GM12878 (cell line): ENCODE measurements at regions not wholly inside any gene's neighbourhood (a gene's known extent, or its start where the extent isn't known, plus 50 kb on each side); places are given as distances from the start of the nearest gene placed in this dataset.

Experiments
- ATAC-seq: fragments of 200-7000 bp; cut with Tn5 transposase; 3 replicates; pipeline ENCODE4 v1.9.1; 2020; ENCODE audit warnings: mild to moderate bottlenecking, moderate library complexity
- BruUV-seq: library from RNA; stranded (reverse); fragments of 400-500 nt; replicated peaks from 2 replicates; lab custom pipeline; 2021; lab: Mats Ljungman, UMichigan
- CTCF ChIA-PET: fragments of 300-600 bp; sonication (Branson Sonifier 250); formaldehyde crosslinking; extraction: SDS; loops from one replicate; lab custom pipeline; 2021; ENCODE audit warnings: inconsistent platforms; lab: Yijun Ruan, JAX
- POLR2A ChIA-PET: fragments of 350-600 bp; formaldehyde crosslinking; extraction: SDS; loops from one replicate; lab custom pipeline; 2021; ENCODE audit warnings: inconsistent platforms; lab: Charles Lee
- RAD21 ChIA-PET: fragments of 300-600 bp; sonication (Branson Sonifier 250); formaldehyde crosslinking; loops from one replicate; lab custom pipeline; 2023; ENCODE audit warnings: antibody characterized with exemption; ENCODE audit not compliant: unreplicated experiment; lab: Charles Lee
- SMC1A ChIA-PET: fragments of 300-600 bp; sonication (Branson Sonifier 250); formaldehyde crosslinking; loops from one replicate; lab custom pipeline; 2023; ENCODE audit not compliant: unreplicated experiment, uncharacterized antibody; lab: Charles Lee
- DNase-seq: peaks from one replicate; pipeline ENCODE4 v3.0.0-alpha.2; 2011; ENCODE audit warnings: low read depth, low spot score
- FAIRE-seq: peaks from 3 replicates; lab custom pipeline; 2011; peaks lifted over from hg19 to GRCh38; lab: Jason Lieb, UNC
- H2AFZ ChIP-seq: 2 replicates; pipeline ENCODE4 v1.6.0; 2011; ENCODE audit warnings: low read depth, low read length, control low read depth; ENCODE audit not compliant: control insufficient read depth
- H3K27ac ChIP-seq: 2 replicates; pipeline ENCODE4 v1.5.1; 2011; ENCODE audit warnings: control low read depth; ENCODE audit not compliant: control insufficient read depth, insufficient read depth
- H3K27me3 ChIP-seq, 2 experiments: replicated peaks in 1 of 2; 2 replicates each; pipeline versions ENCODE4 v1.6.0 to v1.6.1; 2011; ENCODE audit warnings: low read length in 1 of 2; ENCODE audit not compliant: control insufficient read depth in 2 of 2, insufficient read depth in 2 of 2
- H3K36me3 ChIP-seq, 2 experiments: 2 replicates each; pipeline ENCODE4 v1.5.1; 2011; ENCODE audit warnings: low read length in 1 of 2; ENCODE audit not compliant: control insufficient read depth in 2 of 2, insufficient read depth in 2 of 2
- H3K4me1 ChIP-seq: 2 replicates; pipeline ENCODE4 v1.6.1; 2011; ENCODE audit warnings: mild to moderate bottlenecking, low read length, moderate library complexity, mixed read lengths; ENCODE audit not compliant: control insufficient read depth, insufficient read depth
- H3K4me2 ChIP-seq: 2 replicates; pipeline ENCODE4 v1.6.0; 2011; ENCODE audit warnings: control low read depth; ENCODE audit not compliant: control insufficient read depth, insufficient read depth
- H3K4me3 ChIP-seq: fragments of 200-600 bp; sonication (generic); 2 replicates; pipeline ENCODE4 v1.5.1; 2016
- H3K79me2 ChIP-seq: 2 replicates; pipeline ENCODE4 v1.6.0; 2011; ENCODE audit warnings: low read length; ENCODE audit not compliant: control insufficient read depth, insufficient read depth
- H3K9ac ChIP-seq: 2 replicates; pipeline ENCODE4 v1.8.0; 2011; ENCODE audit warnings: low read length, control low read depth, mixed read lengths; ENCODE audit not compliant: control insufficient read depth, insufficient read depth
- H3K9me3 ChIP-seq: replicated peaks from 3 replicates; pipeline ENCODE4 v1.5.1; 2011; ENCODE audit warnings: mild to moderate bottlenecking, low read length; ENCODE audit not compliant: control insufficient read depth, insufficient read depth
- H4K20me1 ChIP-seq: 2 replicates; pipeline ENCODE4 v1.6.0; 2011; ENCODE audit not compliant: control insufficient read depth, insufficient read depth
- IRF5 ChIP-seq: fragments of 450-650 bp; IDR thresholded peaks from 2 replicates; pipeline ENCODE4 v1.6.1; 2017; ENCODE audit warnings: borderline replicate concordance
- LARP7 ChIP-seq: fragments of 450-650 bp; IDR thresholded peaks from 2 replicates; pipeline ENCODE4 v1.6.1; 2017; ENCODE audit warnings: mild to moderate bottlenecking
- REST ChIP-seq: IDR thresholded peaks from 2 replicates; pipeline ENCODE4 v1.6.1; 2012; ENCODE audit warnings: mild to moderate bottlenecking, low read depth, low read length
- YBX1 ChIP-seq: fragments of 450-650 bp; IDR thresholded peaks from 2 replicates; pipeline ENCODE4 v1.6.1; 2016; ENCODE audit warnings: antibody characterized with exemption
- WGBS: methylation state at CpG from one replicate; pipeline ENCODE4 v1.1.6; 2016; ENCODE audit warnings: low lambda C conversion rate; ENCODE audit not compliant: insufficient replicate concordance, insufficient coverage; ENCODE audit errors: missing lambda C conversion rate; 5-methylcytosine and 5-hydroxymethylcytosine counted together
- in situ Hi-C: fragments of 300-500 bp; cut with MboI; formaldehyde crosslinking; loops from 9 replicates; pipeline ENCODE4 v1.14.3; 2018; ENCODE audit warnings: mixed read lengths
- intact Hi-C: fragments of 100-400 bp; cut with micrococcal nuclease; formaldehyde crosslinking; loops from one replicate; pipeline ENCODE4 v1.14.2; 2022; ENCODE audit not compliant: unreplicated experiment
- TF ChIP-seq, protein P1 (sequence below): fragments of 450-650 bp; IDR thresholded peaks from 2 replicates; pipeline ENCODE4 v1.6.1; 2017; ENCODE audit warnings: mild to moderate bottlenecking, moderate library complexity

- Histone ChIP-seq H4K20me1 (no peaks in the 10 kb centered on the region), H3K9ac (no peak overlapping the region), H3K36me3 (no peaks in the 10 kb centered on the region), H3K4me2 (no peak overlapping the region), H3K9me3 (no peaks in the 10 kb centered on the region), H3K4me1 (no peaks in the 10 kb centered on the region), H2AFZ (no peak overlapping the region), H3K27ac (no peak overlapping the region), H3K27me3 (peaks cover 0 to 3% of the 10 kb centered on the region in 2 experiments; a peak in 3 of 4 replicates), H3K4me3 (no peak overlapping the region), H3K79me2 (no peaks in the 10 kb centered on the region)
- RAD21 ChIA-PET, result no interaction called here
- no peak for ATAC-seq
- POLR2A ChIA-PET, result no interaction called here
- in situ Hi-C loops, result no loop called here
- FAIRE-seq, result no peak
- DNase-seq, result no peak
- no TSS peak for BruUV-seq
- SMC1A ChIA-PET, result interaction anchor here (0.6 to 0.9 kb wide), 2 partner anchors 27 to 148 kb away, joined by 3 to 4 read pairs; no protein-coding TSS in a partner anchor
- no peak for TF ChIP-seq IRF5
- no peak for TF ChIP-seq LARP7
- CTCF ChIA-PET, result no interaction called here
- intact Hi-C loops, result no loop called here
- WGBS, result 70% methylated on average over 11 of the region's 11 CpGs
Observed at GRCh38 chr1:200243042-200243437, 166.8 kb downstream of the ZNF281 start.

GRCh38 chr1:200242110-200243041 is 167.5 kb downstream of the ZNF281 start:
- Histone ChIP-seq H3K9ac (no peak overlapping the region), H4K20me1 (no peaks in the 10 kb centered on the region), H3K79me2 (no peaks in the 10 kb centered on the region), H3K27ac (no peak overlapping the region), H3K36me3 (no peaks in the 10 kb centered on the region), H2AFZ (no peak overlapping the region), H3K4me1 (no peaks in the 10 kb centered on the region), H3K9me3 (no peaks in the 10 kb centered on the region), H3K4me3 (no peak overlapping the region), H3K27me3 (peaks cover 0 to 3% of the 10 kb centered on the region in 2 experiments; a peak in 3 of 4 replicates), H3K4me2 (no peak overlapping the region)
- ChIA-PET CTCF (no interaction called here), POLR2A (no interaction called here), RAD21 (no interaction called here), SMC1A (interaction anchor here (0.6 to 1.1 kb wide), 3 partner anchors 19 to 148 kb away, joined by 3 to 4 read pairs (median 4); no protein-coding TSS in a partner anchor)
- intact Hi-C loops, result no loop called here
- ATAC-seq (no peak), DNase-seq (no peak), FAIRE-seq (no peak)
- BruUV-seq, result no TSS peak
- 48% methylated on average over 15 of the region's 15 CpGs for WGBS
- in situ Hi-C loops, result no loop called here
- no peak for TF ChIP-seq REST
- TF ChIP-seq, protein P1, sequence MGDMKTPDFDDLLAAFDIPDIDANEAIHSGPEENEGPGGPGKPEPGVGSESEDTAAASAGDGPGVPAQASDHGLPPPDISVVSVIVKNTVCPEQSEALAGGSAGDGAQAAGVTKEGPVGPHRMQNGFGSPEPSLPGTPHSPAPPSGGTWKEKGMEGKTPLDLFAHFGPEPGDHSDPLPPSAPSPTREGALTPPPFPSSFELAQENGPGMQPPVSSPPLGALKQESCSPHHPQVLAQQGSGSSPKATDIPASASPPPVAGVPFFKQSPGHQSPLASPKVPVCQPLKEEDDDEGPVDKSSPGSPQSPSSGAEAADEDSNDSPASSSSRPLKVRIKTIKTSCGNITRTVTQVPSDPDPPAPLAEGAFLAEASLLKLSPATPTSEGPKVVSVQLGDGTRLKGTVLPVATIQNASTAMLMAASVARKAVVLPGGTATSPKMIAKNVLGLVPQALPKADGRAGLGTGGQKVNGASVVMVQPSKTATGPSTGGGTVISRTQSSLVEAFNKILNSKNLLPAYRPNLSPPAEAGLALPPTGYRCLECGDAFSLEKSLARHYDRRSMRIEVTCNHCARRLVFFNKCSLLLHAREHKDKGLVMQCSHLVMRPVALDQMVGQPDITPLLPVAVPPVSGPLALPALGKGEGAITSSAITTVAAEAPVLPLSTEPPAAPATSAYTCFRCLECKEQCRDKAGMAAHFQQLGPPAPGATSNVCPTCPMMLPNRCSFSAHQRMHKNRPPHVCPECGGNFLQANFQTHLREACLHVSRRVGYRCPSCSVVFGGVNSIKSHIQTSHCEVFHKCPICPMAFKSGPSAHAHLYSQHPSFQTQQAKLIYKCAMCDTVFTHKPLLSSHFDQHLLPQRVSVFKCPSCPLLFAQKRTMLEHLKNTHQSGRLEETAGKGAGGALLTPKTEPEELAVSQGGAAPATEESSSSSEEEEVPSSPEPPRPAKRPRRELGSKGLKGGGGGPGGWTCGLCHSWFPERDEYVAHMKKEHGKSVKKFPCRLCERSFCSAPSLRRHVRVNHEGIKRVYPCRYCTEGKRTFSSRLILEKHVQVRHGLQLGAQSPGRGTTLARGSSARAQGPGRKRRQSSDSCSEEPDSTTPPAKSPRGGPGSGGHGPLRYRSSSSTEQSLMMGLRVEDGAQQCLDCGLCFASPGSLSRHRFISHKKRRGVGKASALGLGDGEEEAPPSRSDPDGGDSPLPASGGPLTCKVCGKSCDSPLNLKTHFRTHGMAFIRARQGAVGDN, result no peak
- TF ChIP-seq YBX1, result no peak
